ENCODE measurements at regions not wholly inside any gene's neighbourhood (a gene's known extent, or its start where the extent isn't known, plus 50 kb on each side); places are given as distances from the start of the nearest gene placed in this dataset.
"Not testable (repeated sequence)": the region's sequence is repeated elsewhere in the genome, so short reads cannot be mapped to it uniquely, and the experiment has no call there.

- no peak for DNase-seq
These were observed 232.2 kb upstream of the MAOA start for GRCh38 chrX:43423876-43424275.

GRCh38 chrX:43436517-43436916, 219.6 kb upstream of the MAOA start:
- DNase-seq, result no peak

- DNase-seq, result no peak
These were observed 209.3 kb upstream of the MAOA start for GRCh38 chrX:43446752-43447151.

- DNase-seq, result no peak
These were observed 207.4 kb upstream of the MAOA start for GRCh38 chrX:43448688-43449087.

GRCh38 chrX:43450355-43450754, 205.7 kb upstream of the MAOA start:
- no peak for DNase-seq

- not testable (repeated sequence) for DNase-seq
These were observed 204.0 kb upstream of the MAOA start for GRCh38 chrX:43451976-43452686.

- no peak for DNase-seq
These were observed 200.0 kb upstream of the MAOA start for GRCh38 chrX:43456063-43456462.

GRCh38 chrX:43456906-43457305, 199.2 kb upstream of the MAOA start:
- DNase-seq, result no peak

- DNase-seq, result no peak
These were observed 188.4 kb upstream of the MAOA start for GRCh38 chrX:43467608-43468234.

- DNase-seq, result no peak
These were observed 186.6 kb upstream of the MAOA start for GRCh38 chrX:43469391-43470054.

- no peak for DNase-seq
These were observed 181.8 kb upstream of the MAOA start for GRCh38 chrX:43474321-43474720.

GRCh38 chrX:43479070-43479469, 177.0 kb upstream of the MAOA start:
- DNase-seq, result no peak

GRCh38 chrX:43479850-43480249, 176.2 kb upstream of the MAOA start:
- no peak for DNase-seq

GRCh38 chrX:43481576-43481975, 174.5 kb upstream of the MAOA start:
- no peak for DNase-seq

- no peak for DNase-seq
These were observed 162.3 kb upstream of the MAOA start for GRCh38 chrX:43493756-43494155.

GRCh38 chrX:43500246-43500645, 155.9 kb upstream of the MAOA start:
- no peak for DNase-seq

- no peak for DNase-seq
These were observed 155.0 kb upstream of the MAOA start for GRCh38 chrX:43500996-43501694.

GRCh38 chrX:43504394-43504793, 151.7 kb upstream of the MAOA start:
- no peak for DNase-seq

- no peak for DNase-seq
These were observed 150.3 kb upstream of the MAOA start for GRCh38 chrX:43505769-43506168.

GRCh38 chrX:43508694-43509093, 147.4 kb upstream of the MAOA start:
- no peak for DNase-seq

GRCh38 chrX:43510209-43510608, 145.9 kb upstream of the MAOA start:
- DNase-seq, result no peak

- no peak for DNase-seq
These were observed 143.0 kb upstream of the MAOA start for GRCh38 chrX:43513085-43513484.

- DNase-seq, result no peak
These were observed 141.3 kb upstream of the MAOA start for GRCh38 chrX:43514820-43515219.

GRCh38 chrX:43522582-43522981, 133.5 kb upstream of the MAOA start:
- no peak for DNase-seq

Data from activated gamma-delta T cell treated with Interleukin-2 at 50 U/mL for 16 hours (primary cell).